PC-3 (cell line): ENCODE measurements at regions not wholly inside any gene's neighbourhood (a gene's known extent, or its start where the extent isn't known, plus 50 kb on each side); places are given as distances from the start of the nearest gene placed in this dataset.
"Not testable (repeated sequence)": the region's sequence is repeated elsewhere in the genome, so short reads cannot be mapped to it uniquely, and the experiment has no call there.

Experiments
- ATAC-seq: fragments of 200-7000 bp; cut with Tn5 transposase; 2 replicates; pipeline ENCODE4 v1.9.1; 2020; ENCODE audit warnings: mild to moderate bottlenecking, moderate library complexity
- BruUV-seq: library from RNA; stranded (reverse); fragments of 400-500 nt; replicated peaks from 2 replicates; lab custom pipeline; 2021; lab: Mats Ljungman, UMichigan
- CTCF ChIA-PET: fragments of 300-600 bp; sonication (Branson Sonifier 250); formaldehyde crosslinking; loops from one replicate; lab custom pipeline; 2022; ENCODE audit warnings: antibody characterized with exemption; lab: Charles Lee
- POLR2A ChIA-PET: fragments of 300-600 bp; sonication (Branson Sonifier 250); formaldehyde crosslinking; loops from one replicate; lab custom pipeline; 2022; ENCODE audit warnings: antibody characterized with exemption; ENCODE audit not compliant: unreplicated experiment; lab: Charles Lee
- DNase-seq: peaks from one replicate; pipeline ENCODE4 v3.0.0-alpha.2; 2015
- H2AFZ ChIP-seq: fragments of 300-600 bp; sonication (generic); 2 replicates; pipeline ENCODE4 v1.6.0; 2016; ENCODE audit warnings: antibody characterized with exemption, low read length
- H3F3A ChIP-seq: fragments of 300-600 bp; sonication (generic); one replicate; pipeline ENCODE4 v1.6.0; 2017; ENCODE audit warnings: antibody characterized with exemption, low read length, control low read depth, mild to moderate bottlenecking; ENCODE audit not compliant: unreplicated experiment
- H3K27ac ChIP-seq: fragments of 300-600 bp; sonication (generic); 2 replicates; pipeline ENCODE4 v1.5.1; 2016; ENCODE audit warnings: mild to moderate bottlenecking, low read length
- H3K27me3 ChIP-seq: fragments of 300-600 bp; sonication (generic); 2 replicates; pipeline ENCODE4 v1.6.1; 2016; ENCODE audit warnings: low read length, mixed read lengths
- H3K36me3 ChIP-seq: fragments of 300-600 bp; sonication (generic); 2 replicates; pipeline ENCODE4 v1.6.1; 2016; ENCODE audit warnings: low read depth, mixed run types, low read length, mixed read lengths
- H3K4me1 ChIP-seq: fragments of 300-600 bp; sonication (generic); 2 replicates; pipeline ENCODE4 v1.5.1; 2016; ENCODE audit warnings: low read length; ENCODE audit not compliant: insufficient read depth
- H3K4me2 ChIP-seq: fragments of 300-600 bp; sonication (generic); 2 replicates; pipeline ENCODE4 v1.6.0; 2016; ENCODE audit warnings: low read length
- H3K4me3 ChIP-seq: fragments of 300-600 bp; sonication (generic); 2 replicates; pipeline ENCODE4 v1.5.1; 2016; ENCODE audit warnings: mild to moderate bottlenecking, low read length, mixed read lengths
- H3K79me2 ChIP-seq: fragments of 300-600 bp; sonication (generic); 2 replicates; pipeline ENCODE4 v1.6.1; 2017; ENCODE audit warnings: low read length, mixed read lengths
- H3K9ac ChIP-seq: fragments of 300-600 bp; sonication (generic); 2 replicates; pipeline ENCODE4 v1.6.0; 2016; ENCODE audit warnings: mild to moderate bottlenecking, low read length
- H3K9me2 ChIP-seq: fragments of 300-600 bp; sonication (generic); replicated peaks from 2 replicates; pipeline ENCODE4 v1.6.1; 2016; ENCODE audit warnings: mixed run types, low read length, mixed read lengths
- H3K9me3 ChIP-seq: fragments of 300-600 bp; sonication (generic); 2 replicates; pipeline ENCODE4 v1.6.1; 2016; ENCODE audit warnings: low read length, mixed read lengths
- H4K20me1 ChIP-seq: fragments of 300-600 bp; sonication (generic); 2 replicates; pipeline ENCODE4 v1.6.1; 2016; ENCODE audit warnings: low read length, mixed read lengths
- EZH2 ChIP-seq: fragments of 300-600 bp; sonication (generic); IDR thresholded peaks from one replicate; pipeline ENCODE4 v1.6.1; 2017; ENCODE audit warnings: antibody characterized with exemption, mild to moderate bottlenecking, low read length; ENCODE audit not compliant: unreplicated experiment
- EZH2phosphoT487 ChIP-seq: fragments of 300-600 bp; sonication (generic); IDR thresholded peaks from 2 replicates; pipeline ENCODE4 v1.6.1; 2018; ENCODE audit warnings: mild to moderate bottlenecking, antibody characterized with exemption, low read length, borderline replicate concordance
- intact Hi-C: fragments of 100-400 bp; cut with micrococcal nuclease; formaldehyde crosslinking; loops from 2 replicates; pipeline ENCODE4 v1.9.0; 2023
- TF ChIP-seq, protein P1 (sequence below): fragments of 300-600 bp; sonication (generic); conservative IDR thresholded peaks from 2 replicates; pipeline ENCODE4 v1.5.1; 2017; ENCODE audit warnings: antibody characterized with exemption, low read depth, mild to moderate bottlenecking, low read length

- intact Hi-C loops = no loop called here
- POLR2A ChIA-PET = no interaction called here
Measured at GRCh38 chr5:13211064-13211463, 733.4 kb downstream of the DNAH5 start.

GRCh38 chr5:13207112-13207511 is 737.4 kb downstream of the DNAH5 start:
- ATAC-seq (no peak), DNase-seq (peak; percentile 45)
- intact Hi-C loops = no loop called here
- TF ChIP-seq EZH2phosphoT487 (no peak), EZH2 (no peak)
- TF ChIP-seq, protein P1, sequence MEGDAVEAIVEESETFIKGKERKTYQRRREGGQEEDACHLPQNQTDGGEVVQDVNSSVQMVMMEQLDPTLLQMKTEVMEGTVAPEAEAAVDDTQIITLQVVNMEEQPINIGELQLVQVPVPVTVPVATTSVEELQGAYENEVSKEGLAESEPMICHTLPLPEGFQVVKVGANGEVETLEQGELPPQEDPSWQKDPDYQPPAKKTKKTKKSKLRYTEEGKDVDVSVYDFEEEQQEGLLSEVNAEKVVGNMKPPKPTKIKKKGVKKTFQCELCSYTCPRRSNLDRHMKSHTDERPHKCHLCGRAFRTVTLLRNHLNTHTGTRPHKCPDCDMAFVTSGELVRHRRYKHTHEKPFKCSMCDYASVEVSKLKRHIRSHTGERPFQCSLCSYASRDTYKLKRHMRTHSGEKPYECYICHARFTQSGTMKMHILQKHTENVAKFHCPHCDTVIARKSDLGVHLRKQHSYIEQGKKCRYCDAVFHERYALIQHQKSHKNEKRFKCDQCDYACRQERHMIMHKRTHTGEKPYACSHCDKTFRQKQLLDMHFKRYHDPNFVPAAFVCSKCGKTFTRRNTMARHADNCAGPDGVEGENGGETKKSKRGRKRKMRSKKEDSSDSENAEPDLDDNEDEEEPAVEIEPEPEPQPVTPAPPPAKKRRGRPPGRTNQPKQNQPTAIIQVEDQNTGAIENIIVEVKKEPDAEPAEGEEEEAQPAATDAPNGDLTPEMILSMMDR = no peak
- ChIA-PET POLR2A (no interaction called here), CTCF (interaction anchor here (0.5 kb wide), 1 partner anchor 272 kb away, joined by 8 read pairs; no protein-coding TSS in a partner anchor)
- no peak overlapping the region for H3K9ac ChIP-seq
- no peaks in the 10 kb centered on the region for H3F3A ChIP-seq
- no peaks in the 10 kb centered on the region for H3K27me3 ChIP-seq
- H3K4me2 ChIP-seq = no peak overlapping the region
- no peaks in the 10 kb centered on the region for H3K4me1 ChIP-seq
- no peak overlapping the region for H3K4me3 ChIP-seq
- no peaks in the 10 kb centered on the region for H4K20me1 ChIP-seq
- no peaks in the 10 kb centered on the region for H3K9me2 ChIP-seq
- no peak overlapping the region for H2AFZ ChIP-seq
- no peaks in the 10 kb centered on the region for H3K9me3 ChIP-seq
- no peaks in the 10 kb centered on the region for H3K36me3 ChIP-seq
- no TSS peak for BruUV-seq
- no peaks in the 10 kb centered on the region for H3K79me2 ChIP-seq
- H3K27ac ChIP-seq = no peak overlapping the region

More at GRCh38 chr5:13211064-13211463, 733.4 kb downstream of the DNAH5 start:
- H3K4me3 ChIP-seq = no peak overlapping the region
- no peak for DNase-seq
- no peaks in the 10 kb centered on the region for H3F3A ChIP-seq
- H3K79me2 ChIP-seq = no peaks in the 10 kb centered on the region
- BruUV-seq = no TSS peak
- H4K20me1 ChIP-seq = no peaks in the 10 kb centered on the region
- no peaks in the 10 kb centered on the region for H3K9me3 ChIP-seq
- no peak overlapping the region for H3K9ac ChIP-seq
- no peak overlapping the region for H2AFZ ChIP-seq
- CTCF ChIA-PET = no interaction called here
- TF ChIP-seq, protein P1 = no peak
- TF ChIP-seq EZH2 (no peak), EZH2phosphoT487 (no peak)
- no peak overlapping the region for H3K27ac ChIP-seq
- H3K27me3 ChIP-seq = no peaks in the 10 kb centered on the region
- H3K4me1 ChIP-seq = no peaks in the 10 kb centered on the region
- H3K9me2 ChIP-seq = no peaks in the 10 kb centered on the region
- no peak for ATAC-seq
- H3K36me3 ChIP-seq = no peaks in the 10 kb centered on the region
- H3K4me2 ChIP-seq = no peak overlapping the region

DNA sequence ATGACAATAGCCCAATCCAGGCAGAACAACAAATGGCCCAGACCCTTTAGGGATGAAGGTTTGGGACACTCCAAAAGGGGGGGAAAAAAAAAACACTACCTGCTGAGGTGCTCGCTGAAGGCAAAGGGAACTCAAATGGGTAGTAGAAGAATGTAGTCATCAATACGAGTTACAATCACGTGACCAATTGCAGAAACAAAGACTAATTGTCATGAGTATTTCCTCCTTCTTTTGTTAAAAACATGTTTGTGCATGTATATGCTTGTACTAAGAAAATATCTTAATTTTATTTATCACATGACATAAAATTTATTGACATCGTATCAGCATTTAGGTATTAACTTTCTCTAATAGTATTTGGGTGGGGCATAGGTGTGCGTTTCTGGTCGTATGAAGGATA is 743.5 kb downstream of the DNAH5 start:
- H2AFZ ChIP-seq = no peak overlapping the region
- intact Hi-C loops = no loop called here
- H3K79me2 ChIP-seq = no peaks in the 10 kb centered on the region
- no TSS peak for BruUV-seq
- no peaks in the 10 kb centered on the region for H4K20me1 ChIP-seq
- ATAC-seq (no peak), DNase-seq (no peak)
- CTCF ChIA-PET = no interaction called here
- H3K4me2 ChIP-seq = no peak overlapping the region
- no peaks in the 10 kb centered on the region for H3K27me3 ChIP-seq
- no peak overlapping the region for H3K9ac ChIP-seq
- TF ChIP-seq, protein P1 = no peak
- no peak for TF ChIP-seq EZH2phosphoT487
- no peak for TF ChIP-seq EZH2
- POLR2A ChIA-PET = no interaction called here
- H3K4me1 ChIP-seq = no peaks in the 10 kb centered on the region
- H3K36me3 ChIP-seq = no peaks in the 10 kb centered on the region
- no peak overlapping the region for H3K27ac ChIP-seq
- no peaks in the 10 kb centered on the region for H3K9me3 ChIP-seq
- H3K9me2 ChIP-seq = no peaks in the 10 kb centered on the region
- no peaks in the 10 kb centered on the region for H3F3A ChIP-seq
- H3K4me3 ChIP-seq = no peak overlapping the region

DNA sequence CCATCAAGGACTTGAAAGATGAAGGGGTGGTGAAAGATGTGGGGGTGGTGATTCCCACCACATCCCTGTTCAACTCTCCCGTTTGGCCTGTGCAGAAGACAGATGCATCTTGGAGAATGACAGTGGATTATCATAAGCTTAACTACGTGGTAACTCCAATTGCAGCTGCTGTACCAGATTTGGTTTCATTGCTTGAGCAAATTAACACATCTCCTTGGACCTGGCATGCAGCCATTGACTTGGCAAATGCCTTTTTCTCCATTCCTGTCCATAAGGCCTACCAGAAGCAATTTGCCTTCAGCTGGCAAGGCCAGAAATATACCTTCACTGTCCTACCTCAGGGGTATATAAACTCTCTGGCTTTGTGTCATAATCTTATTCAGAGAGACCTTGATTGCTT is 746.3 kb downstream of the DNAH5 start:
- BruUV-seq, H3K79me2 ChIP-seq, intact Hi-C loops, DNase-seq, H3K9me2 ChIP-seq, H3F3A ChIP-seq, H3K4me1 ChIP-seq, H3K4me3 ChIP-seq, H3K4me2 ChIP-seq, CTCF ChIA-PET, POLR2A ChIA-PET, ATAC-seq, H4K20me1 ChIP-seq, H3K9ac ChIP-seq, H3K27me3 ChIP-seq, H2AFZ ChIP-seq, H3K36me3 ChIP-seq, H3K9me3 ChIP-seq, H3K27ac ChIP-seq: not testable (repeated sequence)
